ENCODE measurements at regions not wholly inside any gene's neighbourhood (a gene's known extent, or its start where the extent isn't known, plus 50 kb on each side); places are given as distances from the start of the nearest gene placed in this dataset.

- no peak for ATAC-seq
- intact Hi-C loops (cut with DNase I) = no loop called here
- WGBS, 4 donors = 47 to 67% (median 56%) methylated on average over 2 of the region's 2 CpGs
- Histone ChIP-seq H3K9me3 (no peaks in the 10 kb centered on the region), H3K4me3 (no peak overlapping the region), H3K36me3 (no peaks in the 10 kb centered on the region), H3K27me3 (peaks cover 0 to 3% (median 0%) of the 10 kb centered on the region in 9 donors), H3K4me1 (no peaks in the 10 kb centered on the region), H3K27ac (no peak overlapping the region)
- no peak for DNase-seq
- TF ChIP-seq CTCF (IDR thresholded peaks at IDR 0.05) (no peak), POLR2A (IDR thresholded peaks at IDR 0.05) (no peak)
These were observed 59.0 kb downstream of the DRD1 start for GRCh38 chr5:175384724-175385552.

DNA sequence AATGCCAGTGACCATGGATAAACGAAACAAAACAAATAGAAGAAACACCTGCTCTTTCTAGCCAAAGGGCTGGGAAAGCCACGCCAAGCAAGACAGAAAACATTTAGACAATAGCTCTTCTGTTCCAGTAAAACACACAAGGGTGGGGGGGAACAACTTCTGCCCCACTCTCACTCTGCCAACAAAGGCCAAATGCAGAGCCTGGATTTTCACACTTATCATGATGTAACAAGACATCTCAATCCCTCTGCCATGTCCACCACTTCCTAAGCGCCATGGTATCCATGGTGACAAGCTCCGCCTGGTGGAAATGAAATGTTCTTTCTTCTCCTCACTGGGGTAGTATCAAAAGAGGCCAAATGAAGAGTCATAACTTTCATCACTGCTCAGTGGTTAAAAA lies 60.6 kb downstream of the DRD1 start:
- Histone ChIP-seq H3K27ac (no peak overlapping the region), H3K4me1 (no peaks in the 10 kb centered on the region), H3K4me3 (no peak overlapping the region), H3K36me3 (no peaks in the 10 kb centered on the region), H3K9me3 (peaks cover 0 to 6% (median 0%) of the 10 kb centered on the region in 12 donors), H3K27me3 (peaks cover 0 to 6% (median 0%) of the 10 kb centered on the region in 9 donors)
- DNase-seq (no peak), ATAC-seq (no peak)
- 75 to 80% (median 76%) methylated on average over 4 of the region's 4 CpGs for WGBS, 4 donors
- TF ChIP-seq CTCF (IDR thresholded peaks at IDR 0.05) (no peak), POLR2A (IDR thresholded peaks at IDR 0.05) (no peak)
- intact Hi-C loops (cut with DNase I) = no loop called here

DNA sequence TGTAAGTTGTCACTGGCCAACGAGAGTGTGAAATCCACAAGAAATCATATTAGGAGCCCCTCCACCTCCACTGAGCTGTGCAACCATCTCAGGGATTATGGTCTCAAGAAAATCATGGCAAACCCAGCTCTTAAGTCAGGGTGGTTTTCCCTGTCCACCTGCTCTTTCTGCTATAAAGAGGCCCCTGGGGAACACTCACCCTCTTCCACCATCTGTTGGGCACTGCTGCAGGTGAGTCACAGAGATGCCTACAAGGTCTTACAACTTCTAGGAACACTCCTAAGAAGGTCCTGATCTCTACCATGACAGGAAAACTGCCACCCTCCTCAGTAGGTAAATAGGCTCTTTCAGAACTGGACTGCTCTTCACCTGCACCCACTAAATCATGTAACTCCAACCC lies 61.8 kb downstream of the DRD1 start:
- H3K27ac ChIP-seq = no peak overlapping the region
- DNase-seq = no peak
- peaks cover 0 to 6% (median 0%) of the 10 kb centered on the region in 12 donors for H3K9me3 ChIP-seq
- H3K36me3 ChIP-seq = no peaks in the 10 kb centered on the region
- no peak overlapping the region for H3K4me3 ChIP-seq
- intact Hi-C loops (cut with DNase I) = no loop called here
- no peaks in the 10 kb centered on the region for H3K4me1 ChIP-seq
- TF ChIP-seq POLR2A (IDR thresholded peaks at IDR 0.05) (no peak), CTCF (IDR thresholded peaks at IDR 0.05) (no peak)
- H3K27me3 ChIP-seq = peaks cover 0 to 6% (median 0%) of the 10 kb centered on the region in 9 donors
- WGBS, 4 donors = 49 to 82% (median 73%) methylated on average over 1 of the region's 1 CpG
- ATAC-seq = no peak

- peaks cover 0 to 6% (median 0%) of the 10 kb centered on the region in 9 donors for H3K27me3 ChIP-seq
- DNase-seq = no peak
- no peak for ATAC-seq
- H3K4me1 ChIP-seq = no peaks in the 10 kb centered on the region
- TF ChIP-seq POLR2A (IDR thresholded peaks at IDR 0.05) (no peak), CTCF (IDR thresholded peaks at IDR 0.05) (no peak)
- H3K4me3 ChIP-seq = no peak overlapping the region
- WGBS, 4 donors = 50 to 67% (median 60%) methylated on average over 4 of the region's 4 CpGs
- H3K36me3 ChIP-seq = no peaks in the 10 kb centered on the region
- intact Hi-C loops (cut with DNase I) = no loop called here
- no peak overlapping the region for H3K27ac ChIP-seq
- H3K9me3 ChIP-seq = peaks cover 0 to 6% (median 0%) of the 10 kb centered on the region in 12 donors
These were observed 62.9 kb downstream of the DRD1 start for GRCh38 chr5:175381130-175381529.

All from heart left ventricle (tissue), 16 donors.